Skin of body (tissue), 1 donor: ENCODE measurements at regions not wholly inside any gene's neighbourhood (a gene's known extent, or its start where the extent isn't known, plus 50 kb on each side); places are given as distances from the start of the nearest gene placed in this dataset.

ENCODE experiments used
- DNase-seq: peaks from one replicate; lab custom pipeline; 2025; lab: John Stamatoyannopoulos, UW

- DNase-seq = no peak
These were observed 201.7 kb upstream of the NLRP1 start for GRCh38 chr17:5785867-5786509.

- no peak for DNase-seq
These were observed 202.2 kb upstream of the NLRP1 start for GRCh38 chr17:5786510-5786875.

- no peak for DNase-seq
These were observed 204.1 kb upstream of the NLRP1 start for GRCh38 chr17:5788266-5788900.

- DNase-seq = no peak
These were observed 205.2 kb upstream of the NLRP1 start for GRCh38 chr17:5789528-5789927.

GRCh38 chr17:5793157-5793556, 208.8 kb upstream of the NLRP1 start:
- no peak for DNase-seq

- DNase-seq = no peak
These were observed 209.6 kb upstream of the NLRP1 start for GRCh38 chr17:5793899-5794298.

GRCh38 chr17:5794385-5794784, 210.1 kb upstream of the NLRP1 start:
- no peak for DNase-seq

GRCh38 chr17:5794881-5795506, 210.7 kb upstream of the NLRP1 start:
- no peak for DNase-seq

- no peak for DNase-seq
These were observed 213.2 kb upstream of the NLRP1 start for GRCh38 chr17:5797447-5798050.

GRCh38 chr17:5798094-5798493, 213.8 kb upstream of the NLRP1 start:
- no peak for DNase-seq

GRCh38 chr17:5800131-5800530, 215.8 kb upstream of the NLRP1 start:
- DNase-seq = no peak

- no peak for DNase-seq
These were observed 216.3 kb upstream of the NLRP1 start for GRCh38 chr17:5800646-5801045.

GRCh38 chr17:5804251-5804650, 219.9 kb upstream of the NLRP1 start:
- DNase-seq = no peak

- no peak for DNase-seq
These were observed 224.7 kb upstream of the NLRP1 start for GRCh38 chr17:5809056-5809455.

- no peak for DNase-seq
These were observed 225.4 kb upstream of the NLRP1 start for GRCh38 chr17:5809580-5810188.

GRCh38 chr17:5812590-5812989, 228.3 kb upstream of the NLRP1 start:
- DNase-seq = no peak

GRCh38 chr17:5813357-5813756, 229.0 kb upstream of the NLRP1 start:
- no peak for DNase-seq

GRCh38 chr17:5815396-5815795, 231.1 kb upstream of the NLRP1 start:
- DNase-seq = no peak

- DNase-seq = no peak
These were observed 232.3 kb upstream of the NLRP1 start for GRCh38 chr17:5816491-5817070.

- DNase-seq = no peak
These were observed 233.4 kb upstream of the NLRP1 start for GRCh38 chr17:5817475-5818395.

- DNase-seq = no peak
These were observed 235.1 kb upstream of the NLRP1 start for GRCh38 chr17:5819396-5819795.
